ENCODE measurements at regions not wholly inside any gene's neighbourhood (a gene's known extent, or its start where the extent isn't known, plus 50 kb on each side); places are given as distances from the start of the nearest gene placed in this dataset.

DNA sequence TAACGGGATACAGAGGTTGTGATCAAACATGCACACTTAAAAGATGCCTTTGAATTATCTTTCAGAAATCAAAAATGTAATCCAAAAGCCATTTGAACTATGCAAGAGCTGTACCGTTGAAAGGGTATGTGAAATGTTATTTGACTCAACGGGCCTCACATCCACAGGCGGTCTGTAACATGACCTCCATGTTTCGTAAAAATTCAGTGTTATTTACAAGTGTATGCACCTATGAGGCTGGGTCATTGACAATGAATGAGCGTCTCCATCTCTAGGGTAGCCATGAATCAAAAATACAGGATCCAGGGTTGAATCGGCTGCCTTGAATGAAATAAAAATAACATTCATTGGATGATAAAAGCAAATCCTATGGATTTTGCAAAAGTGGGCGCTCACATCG, 100.1 kb downstream of the CRLF2 start:
- Mint-ChIP-seq H3K4me1 (no peaks in the 10 kb centered on the region), H3K27me3 (peaks cover 7% of the 10 kb centered on the region), H3K27ac (no peak overlapping the region), H3K9me3 (ENCODE audit: insufficient read depth) (no peaks in the 10 kb centered on the region), H3K4me3 (no peak overlapping the region)
- peaks cover 0 to 5% (median 1%) of the 10 kb centered on the region in 4 experiments for H3K27me3 ChIP-seq (replicated peaks in 1 of 4; ENCODE audit: control extremely low read depth in 1 of 4, control insufficient read depth in 3 of 4, insufficient read depth in 4 of 4, low read length in 3 of 4)
- H3K79me2 ChIP-seq (ENCODE audit: control insufficient read depth, insufficient read depth, low read length) = no peaks in the 10 kb centered on the region
- H3K9ac ChIP-seq (ENCODE audit: low read length) = no peak overlapping the region
- H4K20me1 ChIP-seq (ENCODE audit: control insufficient read depth, insufficient read depth, low read length, poor library complexity, severe bottlenecking) = no peaks in the 10 kb centered on the region
- no peak overlapping the region for H3K4me3 ChIP-seq (ENCODE audit: control extremely low read depth in 1 of 5, extremely low read depth in 1 of 5, insufficient read depth in 1 of 5, low read depth in 2 of 5, low read length in 4 of 5)
- H3K27ac ChIP-seq (ENCODE audit: low read length in 2 of 2) = no peak overlapping the region
- DNase-seq = no peak
- POLR2A ChIA-PET = no interaction called here
- WGBS (ENCODE audit: insufficient coverage) = 53% methylated on average over 3 of the region's 9 CpGs
- TF ChIP-seq CTCF (IDR thresholded peaks at IDR 0.05) (no peak), EZH2 (IDR thresholded peaks at IDR 0.05; ENCODE audit: borderline replicate concordance, insufficient read depth, low read depth, low read length, poor library complexity, severe bottlenecking) (no peak)
- no peak overlapping the region for H2AFZ ChIP-seq (ENCODE audit: insufficient read depth, low read depth, low read length, poor library complexity, severe bottlenecking)
- ATAC-seq (ENCODE audit: low read depth) = no peak
- H3K4me1 ChIP-seq (ENCODE audit: control insufficient read depth in 2 of 2, insufficient read depth in 2 of 2, low read length in 2 of 2) = no peaks in the 10 kb centered on the region
- peak overlapping the region; percentile 29 for H3K4me2 ChIP-seq (replicated peaks; ENCODE audit: low read depth, low read length, poor library complexity, severe bottlenecking)
- intact Hi-C loops (cut with micrococcal nuclease) = no loop called here
- CTCF ChIA-PET = no interaction called here
- peaks cover 0 to 12% (median 0%) of the 10 kb centered on the region in 3 donors for H3K9me3 ChIP-seq (ENCODE audit: control extremely low read depth in 1 of 3, control insufficient read depth in 2 of 3, insufficient read depth in 1 of 3, low read length in 2 of 3)
- no peaks in the 10 kb centered on the region for H3K36me3 ChIP-seq (replicated peaks in 1 of 2; ENCODE audit: control extremely low read depth in 1 of 2, control insufficient read depth in 1 of 2, extremely low read depth in 1 of 2, insufficient read depth in 2 of 2, low read length in 1 of 2)

- Mint-ChIP-seq H3K27me3 (peaks cover 7% of the 10 kb centered on the region), H3K27ac (no peak overlapping the region), H3K4me1 (no peaks in the 10 kb centered on the region), H3K9me3 (ENCODE audit: insufficient read depth) (no peaks in the 10 kb centered on the region), H3K4me3 (no peak overlapping the region)
- H3K4me1 ChIP-seq (ENCODE audit: control insufficient read depth in 2 of 2, insufficient read depth in 2 of 2, low read length in 2 of 2) = no peaks in the 10 kb centered on the region
- H3K9me3 ChIP-seq (ENCODE audit: control extremely low read depth in 1 of 3, control insufficient read depth in 2 of 3, insufficient read depth in 1 of 3, low read length in 2 of 3) = peaks cover 0 to 15% (median 0%) of the 10 kb centered on the region in 3 donors
- H3K79me2 ChIP-seq (ENCODE audit: control insufficient read depth, insufficient read depth, low read length) = no peaks in the 10 kb centered on the region
- no peak overlapping the region for H3K4me3 ChIP-seq (ENCODE audit: control extremely low read depth in 1 of 5, extremely low read depth in 1 of 5, insufficient read depth in 1 of 5, low read depth in 2 of 5, low read length in 4 of 5)
- H3K27ac ChIP-seq (ENCODE audit: low read length in 2 of 2) = no peak overlapping the region
- TF ChIP-seq EZH2 (IDR thresholded peaks at IDR 0.05; ENCODE audit: borderline replicate concordance, insufficient read depth, low read depth, low read length, poor library complexity, severe bottlenecking) = no peak
- no peak for TF ChIP-seq CTCF (IDR thresholded peaks at IDR 0.05)
- H3K9ac ChIP-seq (ENCODE audit: low read length) = no peak overlapping the region
- ChIA-PET CTCF (no interaction called here), POLR2A (no interaction called here)
- H3K4me2 ChIP-seq (replicated peaks; ENCODE audit: low read depth, low read length, poor library complexity, severe bottlenecking) = peak overlapping the region; percentile 29
- 10% methylated on average over 4 of the region's 17 CpGs for WGBS (ENCODE audit: insufficient coverage)
- H3K27me3 ChIP-seq (replicated peaks in 1 of 4; ENCODE audit: control extremely low read depth in 1 of 4, control insufficient read depth in 3 of 4, insufficient read depth in 4 of 4, low read length in 3 of 4) = peaks cover 0 to 7% (median 1%) of the 10 kb centered on the region in 4 experiments
- H2AFZ ChIP-seq (ENCODE audit: insufficient read depth, low read depth, low read length, poor library complexity, severe bottlenecking) = no peak overlapping the region
- intact Hi-C loops (cut with micrococcal nuclease) = no loop called here
- no peak for ATAC-seq (ENCODE audit: low read depth)
- DNase-seq = no peak
- no peaks in the 10 kb centered on the region for H3K36me3 ChIP-seq (replicated peaks in 1 of 2; ENCODE audit: control extremely low read depth in 1 of 2, control insufficient read depth in 1 of 2, extremely low read depth in 1 of 2, insufficient read depth in 2 of 2, low read length in 1 of 2)
- H4K20me1 ChIP-seq (ENCODE audit: control insufficient read depth, insufficient read depth, low read length, poor library complexity, severe bottlenecking) = no peaks in the 10 kb centered on the region
These were observed 100.7 kb downstream of the CRLF2 start for GRCh38 chrX:1111601-1112300.
